Jurkat, Clone E6-1 (cell line): ENCODE measurements at regions not wholly inside any gene's neighbourhood (a gene's known extent, or its start where the extent isn't known, plus 50 kb on each side); places are given as distances from the start of the nearest gene placed in this dataset.

Experiments
- DNase-seq: peaks from one replicate; pipeline ENCODE4 v3.0.0-alpha.2; 2011; ENCODE audit warnings: low read depth, low spot score
- H3K4me3 ChIP-seq: 2 replicates; pipeline ENCODE4 v1.5.1; 2011; ENCODE audit warnings: mild to moderate bottlenecking, low read length, control low read depth, moderate library complexity

- no peak for DNase-seq
- H3K4me3 ChIP-seq = no peak overlapping the region
These were observed 695.5 kb upstream of the DDX18 start for GRCh38 chr2:117118994-117119393.

GRCh38 chr2:117123362-117123761 is 691.1 kb upstream of the DDX18 start:
- no peak overlapping the region for H3K4me3 ChIP-seq

GRCh38 chr2:117126656-117127055 is 687.8 kb upstream of the DDX18 start:
- DNase-seq = no peak
- H3K4me3 ChIP-seq = no peak overlapping the region

More at GRCh38 chr2:117123362-117123761, 691.1 kb upstream of the DDX18 start:
- DNase-seq = no peak

GRCh38 chr2:117127680-117128079 is 686.8 kb upstream of the DDX18 start:
- DNase-seq = no peak
- no peak overlapping the region for H3K4me3 ChIP-seq

- DNase-seq = no peak
- no peak overlapping the region for H3K4me3 ChIP-seq
These were observed 686.0 kb upstream of the DDX18 start for GRCh38 chr2:117128461-117128860.

GRCh38 chr2:117137371-117137770 is 677.1 kb upstream of the DDX18 start:
- no peak for DNase-seq
- no peak overlapping the region for H3K4me3 ChIP-seq

GRCh38 chr2:117169036-117169765 is 645.3 kb upstream of the DDX18 start:
- DNase-seq = no peak

GRCh38 chr2:117170897-117171296 is 643.6 kb upstream of the DDX18 start:
- H3K4me3 ChIP-seq = no peak overlapping the region
- no peak for DNase-seq

More at GRCh38 chr2:117169036-117169765, 645.3 kb upstream of the DDX18 start:
- no peak overlapping the region for H3K4me3 ChIP-seq

GRCh38 chr2:117179405-117179804 is 635.1 kb upstream of the DDX18 start:
- no peak overlapping the region for H3K4me3 ChIP-seq
- DNase-seq = no peak

GRCh38 chr2:117190856-117191559 is 623.5 kb upstream of the DDX18 start:
- no peak overlapping the region for H3K4me3 ChIP-seq
- no peak for DNase-seq

- H3K4me3 ChIP-seq = no peak overlapping the region
- no peak for DNase-seq
These were observed 619.1 kb upstream of the DDX18 start for GRCh38 chr2:117195381-117195780.

GRCh38 chr2:117199511-117199910 is 615.0 kb upstream of the DDX18 start:
- no peak overlapping the region for H3K4me3 ChIP-seq
- DNase-seq = peak; percentile 5

GRCh38 chr2:117212562-117212961 is 601.9 kb upstream of the DDX18 start:
- H3K4me3 ChIP-seq = no peak overlapping the region
- no peak for DNase-seq

- DNase-seq = no peak
- H3K4me3 ChIP-seq = no peak overlapping the region
These were observed 597.3 kb upstream of the DDX18 start for GRCh38 chr2:117217145-117217544.

- DNase-seq = no peak
- H3K4me3 ChIP-seq = no peak overlapping the region
These were observed 591.7 kb upstream of the DDX18 start for GRCh38 chr2:117222809-117223208.

- peak; percentile 1 for DNase-seq
- H3K4me3 ChIP-seq = no peak overlapping the region
These were observed 582.2 kb upstream of the DDX18 start for GRCh38 chr2:117232305-117232704.

- H3K4me3 ChIP-seq = no peak overlapping the region
- no peak for DNase-seq
These were observed 557.1 kb upstream of the DDX18 start for GRCh38 chr2:117257362-117257761.

GRCh38 chr2:117269574-117269973 is 544.9 kb upstream of the DDX18 start:
- no peak overlapping the region for H3K4me3 ChIP-seq
- DNase-seq = no peak

GRCh38 chr2:117271631-117272030 is 542.9 kb upstream of the DDX18 start:
- DNase-seq = no peak
- H3K4me3 ChIP-seq = no peak overlapping the region

- no peak for DNase-seq
- H3K4me3 ChIP-seq = no peak overlapping the region
These were observed 541.4 kb upstream of the DDX18 start for GRCh38 chr2:117273009-117273671.
